ENCODE measurements at regions not wholly inside any gene's neighbourhood (a gene's known extent, or its start where the extent isn't known, plus 50 kb on each side); places are given as distances from the start of the nearest gene placed in this dataset.

GRCh38 chr20:21456207-21456606 is 57.7 kb downstream of the NKX2-2 start:
- Histone ChIP-seq H3K4me3 (no peak overlapping the region), H3K27me3 (no peaks in the 10 kb centered on the region)

GRCh38 chr20:21453690-21454089 is 56.4 kb upstream of the NKX2-4 start:
- no peak overlapping the region for H3K4me3 ChIP-seq
- H3K9me3 ChIP-seq = no peaks in the 10 kb centered on the region
- no peaks in the 10 kb centered on the region for H3K27me3 ChIP-seq
- DNase-seq = no peak
- H3K36me3 ChIP-seq = no peaks in the 10 kb centered on the region

More at GRCh38 chr20:21456207-21456606, 57.7 kb downstream of the NKX2-2 start:
- no peaks in the 10 kb centered on the region for H3K36me3 ChIP-seq
- DNase-seq = no peak
- H3K9me3 ChIP-seq = no peaks in the 10 kb centered on the region

GRCh38 chr20:21450572-21450971 is 53.2 kb upstream of the NKX2-4 start:
- Histone ChIP-seq H3K9me3 (no peaks in the 10 kb centered on the region), H3K36me3 (no peaks in the 10 kb centered on the region), H3K4me3 (no peak overlapping the region), H3K27me3 (no peaks in the 10 kb centered on the region)
- DNase-seq = peak; percentile 43

Measured in MG63 (cell line).